GM19397 (cell line): ENCODE measurements at regions not wholly inside any gene's neighbourhood (a gene's known extent, or its start where the extent isn't known, plus 50 kb on each side); places are given as distances from the start of the nearest gene placed in this dataset.
"Not testable (repeated sequence)": the region's sequence is repeated elsewhere in the genome, so short reads cannot be mapped to it uniquely, and the experiment has no call there.

ENCODE experiments used
- ATAC-seq: cut with Tn5 transposase; IDR thresholded peaks from one replicate; pipeline ENCODE4 v1.9.1; 2021; ENCODE audit warnings: mild to moderate bottlenecking, moderate library complexity; ENCODE audit not compliant: unreplicated experiment

GRCh38 chr19:28359431-28360414, 853.2 kb downstream of the UQCRFS1 start:
- ATAC-seq = no peak

GRCh38 chr19:28358633-28359032, 854.3 kb downstream of the UQCRFS1 start:
- ATAC-seq = no peak

GRCh38 chr19:28351761-28352160, 861.2 kb downstream of the UQCRFS1 start:
- ATAC-seq = no peak

- ATAC-seq = not testable (repeated sequence)
Observed at GRCh38 chr19:28351321-28351720, 861.6 kb downstream of the UQCRFS1 start.

GRCh38 chr19:28350673-28351072, 862.3 kb downstream of the UQCRFS1 start:
- no peak for ATAC-seq

GRCh38 chr19:28350037-28350436, 862.9 kb downstream of the UQCRFS1 start:
- no peak for ATAC-seq

- no peak for ATAC-seq
Observed at GRCh38 chr19:28349604-28350003, 863.3 kb downstream of the UQCRFS1 start.

GRCh38 chr19:28345811-28346210, 867.1 kb downstream of the UQCRFS1 start:
- no peak for ATAC-seq

GRCh38 chr19:28341810-28342350, 871.1 kb downstream of the UQCRFS1 start:
- no peak for ATAC-seq

GRCh38 chr19:28334419-28334818, 878.5 kb downstream of the UQCRFS1 start:
- no peak for ATAC-seq

- no peak for ATAC-seq
Observed at GRCh38 chr19:28333909-28334308, 879.0 kb downstream of the UQCRFS1 start.

- no peak for ATAC-seq
Observed at GRCh38 chr19:28332886-28333285, 880.1 kb downstream of the UQCRFS1 start.

GRCh38 chr19:28332351-28332750, 880.6 kb downstream of the UQCRFS1 start:
- no peak for ATAC-seq

GRCh38 chr19:28331596-28331995, 881.4 kb downstream of the UQCRFS1 start:
- no peak for ATAC-seq

GRCh38 chr19:28330831-28331230, 882.1 kb downstream of the UQCRFS1 start:
- no peak for ATAC-seq

GRCh38 chr19:28329429-28329828, 883.5 kb downstream of the UQCRFS1 start:
- no peak for ATAC-seq

GRCh38 chr19:28327905-28328304, 885.0 kb downstream of the UQCRFS1 start:
- no peak for ATAC-seq

GRCh38 chr19:28326746-28327145, 886.2 kb downstream of the UQCRFS1 start:
- ATAC-seq = no peak

- ATAC-seq = no peak
Observed at GRCh38 chr19:28324275-28325060, 888.5 kb downstream of the UQCRFS1 start.

- no peak for ATAC-seq
Observed at GRCh38 chr19:28322945-28323344, 890.0 kb downstream of the UQCRFS1 start.

- no peak for ATAC-seq
Observed at GRCh38 chr19:28322491-28322890, 890.5 kb downstream of the UQCRFS1 start.
